ENCODE measurements at regions not wholly inside any gene's neighbourhood (a gene's known extent, or its start where the extent isn't known, plus 50 kb on each side); places are given as distances from the start of the nearest gene placed in this dataset.

DNA sequence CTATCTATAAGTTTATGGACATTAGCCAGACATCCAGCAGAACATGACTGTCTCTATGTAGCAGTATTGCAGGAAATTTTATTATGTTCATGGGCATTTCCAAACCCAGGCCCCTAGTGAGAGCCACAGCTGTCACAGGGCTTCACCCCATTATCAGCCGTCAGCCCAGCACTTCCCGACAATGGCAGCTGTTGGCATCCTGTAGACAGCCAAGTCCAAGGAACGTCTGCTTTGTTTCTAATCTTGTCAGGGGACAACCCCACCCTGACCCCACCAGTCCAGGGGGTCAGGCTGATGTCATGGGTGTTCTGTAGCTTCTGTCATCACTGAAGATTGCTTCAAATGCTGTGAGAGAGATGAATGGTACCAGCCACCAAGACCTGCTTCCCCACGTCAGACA, 565.3 kb upstream of the BRINP1 start:
- TF ChIP-seq, protein P1, sequence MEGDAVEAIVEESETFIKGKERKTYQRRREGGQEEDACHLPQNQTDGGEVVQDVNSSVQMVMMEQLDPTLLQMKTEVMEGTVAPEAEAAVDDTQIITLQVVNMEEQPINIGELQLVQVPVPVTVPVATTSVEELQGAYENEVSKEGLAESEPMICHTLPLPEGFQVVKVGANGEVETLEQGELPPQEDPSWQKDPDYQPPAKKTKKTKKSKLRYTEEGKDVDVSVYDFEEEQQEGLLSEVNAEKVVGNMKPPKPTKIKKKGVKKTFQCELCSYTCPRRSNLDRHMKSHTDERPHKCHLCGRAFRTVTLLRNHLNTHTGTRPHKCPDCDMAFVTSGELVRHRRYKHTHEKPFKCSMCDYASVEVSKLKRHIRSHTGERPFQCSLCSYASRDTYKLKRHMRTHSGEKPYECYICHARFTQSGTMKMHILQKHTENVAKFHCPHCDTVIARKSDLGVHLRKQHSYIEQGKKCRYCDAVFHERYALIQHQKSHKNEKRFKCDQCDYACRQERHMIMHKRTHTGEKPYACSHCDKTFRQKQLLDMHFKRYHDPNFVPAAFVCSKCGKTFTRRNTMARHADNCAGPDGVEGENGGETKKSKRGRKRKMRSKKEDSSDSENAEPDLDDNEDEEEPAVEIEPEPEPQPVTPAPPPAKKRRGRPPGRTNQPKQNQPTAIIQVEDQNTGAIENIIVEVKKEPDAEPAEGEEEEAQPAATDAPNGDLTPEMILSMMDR (IDR thresholded peaks at IDR 0.05; ENCODE audit: low read length), result no peak
- no peak for TF ChIP-seq EZH2 (optimal IDR thresholded peaks at IDR 0.05; ENCODE audit: low read depth, low read length)
- TF ChIP-seq EZH2phosphoT487 (IDR thresholded peaks at IDR 0.05; ENCODE audit: low read length), result no peak

Measured in MM.1S (cell line).